ENCODE measurements at regions not wholly inside any gene's neighbourhood (a gene's known extent, or its start where the extent isn't known, plus 50 kb on each side); places are given as distances from the start of the nearest gene placed in this dataset.

DNA sequence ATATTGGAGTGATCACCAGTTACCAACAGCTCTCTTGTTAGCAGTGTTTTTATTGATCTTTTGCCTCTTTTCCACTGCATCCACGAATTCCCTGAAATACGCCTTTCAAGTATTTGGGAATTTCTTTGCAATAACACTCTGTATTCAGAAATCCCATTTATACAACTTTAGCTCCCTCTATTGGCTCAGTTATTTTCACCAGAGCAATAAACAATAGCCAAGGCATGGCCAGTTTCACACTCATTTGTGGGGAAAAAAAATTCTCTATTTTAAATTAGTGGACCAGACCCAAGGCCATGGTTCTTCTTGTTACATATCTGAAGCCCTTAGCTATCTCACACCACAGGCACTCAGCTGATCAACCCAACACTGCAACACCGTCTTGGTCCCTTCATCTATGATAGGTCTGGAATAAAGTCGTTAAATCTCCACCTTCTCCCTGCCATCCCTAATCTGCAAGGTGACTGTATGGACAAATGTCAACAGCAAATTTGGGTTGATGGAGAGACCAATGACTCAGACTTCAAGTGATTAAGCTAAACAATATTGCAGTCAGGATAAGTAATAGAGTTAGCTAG, 92.4 kb upstream of the TMEM260 start:
- Histone ChIP-seq H3K9ac (no peak overlapping the region), H2AFZ (ENCODE audit: low read depth) (no peak overlapping the region), H3K27me3 (ENCODE audit: insufficient read depth) (peaks cover 1% of the 10 kb centered on the region; the same call in 1 of the 2 replicates), H3K79me2 (ENCODE audit: insufficient read depth) (no peaks in the 10 kb centered on the region), H4K20me1 (ENCODE audit: insufficient read depth) (no peaks in the 10 kb centered on the region), H3K9me3 (no peaks in the 10 kb centered on the region), H3K4me2 (no peak overlapping the region), H3K4me3 (ENCODE audit: low read depth in 2 of 2, low read length in 1 of 2) (no peak overlapping the region), H3K9me2 (no peaks in the 10 kb centered on the region), H3K4me1 (ENCODE audit: control insufficient read depth in 1 of 2, insufficient read depth in 2 of 2, low read depth in 1 of 2, low read length in 1 of 2) (peaks cover 2 to 4% of the 10 kb centered on the region in 2 experiments; a peak in 2 of 4 replicates), H3K36me3 (replicated peaks in 1 of 2; ENCODE audit: control insufficient read depth in 1 of 2, insufficient read depth in 2 of 2, low read length in 1 of 2) (no peaks in the 10 kb centered on the region), H3K27ac (ENCODE audit: low read depth in 2 of 2, low read length in 1 of 2) (no peak overlapping the region), H3F3A (replicated peaks; ENCODE audit: insufficient read depth) (no peaks in the 10 kb centered on the region)
- WGBS (ENCODE audit: low lambda C conversion rate) = 7% methylated on average over 4 of the region's 4 CpGs
- DNase-seq = no peak
- ChIA-PET CTCF (interaction anchor here (1.3 to 3.1 kb wide), 4 partner anchors 11 to 695 kb away, joined by 4 to 11 read pairs (median 5); no protein-coding TSS in a partner anchor), POLR2A (no interaction called here)
- TF ChIP-seq TEAD4 (IDR thresholded peaks at IDR 0.05; ENCODE audit: borderline replicate concordance, insufficient read depth) (no peak), ELF1 (IDR thresholded peaks at IDR 0.05) (no peak), FOXM1 (IDR thresholded peaks at IDR 0.05; ENCODE audit: low read depth) (no peak), YY1 (IDR thresholded peaks at IDR 0.05; ENCODE audit: low read depth) (no peak), GABPA (IDR thresholded peaks at IDR 0.05; ENCODE audit: low read depth) (no peak), FOXJ3 (CRISPR knock-in tag; IDR thresholded peaks at IDR 0.05) (no peak), CHD2 (IDR thresholded peaks at IDR 0.05; ENCODE audit: low read length, partially characterized antibody) (no peak), RAD21 (IDR thresholded peaks at IDR 0.05; ENCODE audit: low read length) (peak; percentile 55), MXI1 (IDR thresholded peaks at IDR 0.05; ENCODE audit: low read depth, low read length) (no peak), SIN3A (IDR thresholded peaks at IDR 0.05; ENCODE audit: borderline replicate concordance, low read depth, low read length) (no peak)
- TF ChIP-seq, protein P1, sequence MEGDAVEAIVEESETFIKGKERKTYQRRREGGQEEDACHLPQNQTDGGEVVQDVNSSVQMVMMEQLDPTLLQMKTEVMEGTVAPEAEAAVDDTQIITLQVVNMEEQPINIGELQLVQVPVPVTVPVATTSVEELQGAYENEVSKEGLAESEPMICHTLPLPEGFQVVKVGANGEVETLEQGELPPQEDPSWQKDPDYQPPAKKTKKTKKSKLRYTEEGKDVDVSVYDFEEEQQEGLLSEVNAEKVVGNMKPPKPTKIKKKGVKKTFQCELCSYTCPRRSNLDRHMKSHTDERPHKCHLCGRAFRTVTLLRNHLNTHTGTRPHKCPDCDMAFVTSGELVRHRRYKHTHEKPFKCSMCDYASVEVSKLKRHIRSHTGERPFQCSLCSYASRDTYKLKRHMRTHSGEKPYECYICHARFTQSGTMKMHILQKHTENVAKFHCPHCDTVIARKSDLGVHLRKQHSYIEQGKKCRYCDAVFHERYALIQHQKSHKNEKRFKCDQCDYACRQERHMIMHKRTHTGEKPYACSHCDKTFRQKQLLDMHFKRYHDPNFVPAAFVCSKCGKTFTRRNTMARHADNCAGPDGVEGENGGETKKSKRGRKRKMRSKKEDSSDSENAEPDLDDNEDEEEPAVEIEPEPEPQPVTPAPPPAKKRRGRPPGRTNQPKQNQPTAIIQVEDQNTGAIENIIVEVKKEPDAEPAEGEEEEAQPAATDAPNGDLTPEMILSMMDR (IDR thresholded peaks at IDR 0.05) = peak; percentile 56
- TF ChIP-seq, protein P2, sequence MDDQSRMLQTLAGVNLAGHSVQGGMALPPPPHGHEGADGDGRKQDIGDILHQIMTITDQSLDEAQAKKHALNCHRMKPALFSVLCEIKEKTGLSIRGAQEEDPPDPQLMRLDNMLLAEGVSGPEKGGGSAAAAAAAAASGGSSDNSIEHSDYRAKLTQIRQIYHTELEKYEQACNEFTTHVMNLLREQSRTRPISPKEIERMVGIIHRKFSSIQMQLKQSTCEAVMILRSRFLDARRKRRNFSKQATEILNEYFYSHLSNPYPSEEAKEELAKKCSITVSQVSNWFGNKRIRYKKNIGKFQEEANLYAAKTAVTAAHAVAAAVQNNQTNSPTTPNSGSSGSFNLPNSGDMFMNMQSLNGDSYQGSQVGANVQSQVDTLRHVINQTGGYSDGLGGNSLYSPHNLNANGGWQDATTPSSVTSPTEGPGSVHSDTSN (IDR thresholded peaks at IDR 0.05) = no peak

DNA sequence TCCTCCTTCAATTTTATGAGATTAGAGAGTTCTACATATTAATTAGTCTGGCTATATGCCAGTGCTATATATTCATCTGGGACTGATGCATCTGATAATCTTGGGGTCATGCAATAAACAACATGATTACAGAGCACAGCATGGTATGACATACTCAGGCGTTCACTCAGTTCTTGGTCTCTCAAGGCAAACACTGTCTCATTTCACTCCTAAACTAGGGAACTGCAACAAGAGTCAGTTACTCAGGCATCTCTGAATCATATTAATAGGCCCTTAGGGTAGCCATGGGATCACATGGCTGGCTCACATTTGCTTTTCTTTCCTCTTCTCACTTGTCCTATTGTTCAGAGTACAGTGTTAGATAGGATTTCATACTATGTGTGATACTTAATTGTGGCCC, 91.8 kb upstream of the TMEM260 start:
- POLR2A ChIA-PET = no interaction called here
- no peaks in the 10 kb centered on the region for H3K9me2 ChIP-seq
- H3K9me3 ChIP-seq = no peaks in the 10 kb centered on the region
- no peaks in the 10 kb centered on the region; the same call in 1 of the 2 replicates for H3K27me3 ChIP-seq (ENCODE audit: insufficient read depth)
- H4K20me1 ChIP-seq (ENCODE audit: insufficient read depth) = no peaks in the 10 kb centered on the region
- no peak overlapping the region for H3K4me3 ChIP-seq (ENCODE audit: low read depth in 2 of 2, low read length in 1 of 2)
- H3K4me1 ChIP-seq (ENCODE audit: control insufficient read depth in 1 of 2, insufficient read depth in 2 of 2, low read depth in 1 of 2, low read length in 1 of 2) = peaks cover 2 to 4% of the 10 kb centered on the region in 2 experiments; a peak in 2 of 4 replicates
- no peak overlapping the region for H3K27ac ChIP-seq (ENCODE audit: low read depth in 2 of 2, low read length in 1 of 2)
- no peaks in the 10 kb centered on the region for H3F3A ChIP-seq (replicated peaks; ENCODE audit: insufficient read depth)
- CTCF ChIA-PET = interaction anchor here (1.4 to 3.1 kb wide), 3 partner anchors 12 to 16 kb away, joined by 4 to 11 read pairs (median 6); no protein-coding TSS in a partner anchor
- no peak overlapping the region for H3K9ac ChIP-seq
- no peak overlapping the region for H2AFZ ChIP-seq (ENCODE audit: low read depth)
- 8% methylated on average over 1 of the region's 1 CpG for WGBS (ENCODE audit: low lambda C conversion rate)
- no peak overlapping the region for H3K4me2 ChIP-seq
- no peaks in the 10 kb centered on the region for H3K36me3 ChIP-seq (replicated peaks in 1 of 2; ENCODE audit: control insufficient read depth in 1 of 2, insufficient read depth in 2 of 2, low read length in 1 of 2)
- TF ChIP-seq MXI1 (IDR thresholded peaks at IDR 0.05; ENCODE audit: low read depth, low read length) (no peak), YY1 (IDR thresholded peaks at IDR 0.05; ENCODE audit: low read depth) (no peak), JUND (IDR thresholded peaks at IDR 0.05) (no peak), RXRA (IDR thresholded peaks at IDR 0.05; ENCODE audit: borderline replicate concordance, low read depth) (no peak)
- TF ChIP-seq, protein P3, sequence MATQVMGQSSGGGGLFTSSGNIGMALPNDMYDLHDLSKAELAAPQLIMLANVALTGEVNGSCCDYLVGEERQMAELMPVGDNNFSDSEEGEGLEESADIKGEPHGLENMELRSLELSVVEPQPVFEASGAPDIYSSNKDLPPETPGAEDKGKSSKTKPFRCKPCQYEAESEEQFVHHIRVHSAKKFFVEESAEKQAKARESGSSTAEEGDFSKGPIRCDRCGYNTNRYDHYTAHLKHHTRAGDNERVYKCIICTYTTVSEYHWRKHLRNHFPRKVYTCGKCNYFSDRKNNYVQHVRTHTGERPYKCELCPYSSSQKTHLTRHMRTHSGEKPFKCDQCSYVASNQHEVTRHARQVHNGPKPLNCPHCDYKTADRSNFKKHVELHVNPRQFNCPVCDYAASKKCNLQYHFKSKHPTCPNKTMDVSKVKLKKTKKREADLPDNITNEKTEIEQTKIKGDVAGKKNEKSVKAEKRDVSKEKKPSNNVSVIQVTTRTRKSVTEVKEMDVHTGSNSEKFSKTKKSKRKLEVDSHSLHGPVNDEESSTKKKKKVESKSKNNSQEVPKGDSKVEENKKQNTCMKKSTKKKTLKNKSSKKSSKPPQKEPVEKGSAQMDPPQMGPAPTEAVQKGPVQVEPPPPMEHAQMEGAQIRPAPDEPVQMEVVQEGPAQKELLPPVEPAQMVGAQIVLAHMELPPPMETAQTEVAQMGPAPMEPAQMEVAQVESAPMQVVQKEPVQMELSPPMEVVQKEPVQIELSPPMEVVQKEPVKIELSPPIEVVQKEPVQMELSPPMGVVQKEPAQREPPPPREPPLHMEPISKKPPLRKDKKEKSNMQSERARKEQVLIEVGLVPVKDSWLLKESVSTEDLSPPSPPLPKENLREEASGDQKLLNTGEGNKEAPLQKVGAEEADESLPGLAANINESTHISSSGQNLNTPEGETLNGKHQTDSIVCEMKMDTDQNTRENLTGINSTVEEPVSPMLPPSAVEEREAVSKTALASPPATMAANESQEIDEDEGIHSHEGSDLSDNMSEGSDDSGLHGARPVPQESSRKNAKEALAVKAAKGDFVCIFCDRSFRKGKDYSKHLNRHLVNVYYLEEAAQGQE (IDR thresholded peaks at IDR 0.05; ENCODE audit: low read depth, low read length) = no peak
- DNase-seq = no peak
- H3K79me2 ChIP-seq (ENCODE audit: insufficient read depth) = no peaks in the 10 kb centered on the region

Measured in SK-N-SH (cell line).